Neural cell (in vitro differentiated cells): ENCODE measurements at regions not wholly inside any gene's neighbourhood (a gene's known extent, or its start where the extent isn't known, plus 50 kb on each side); places are given as distances from the start of the nearest gene placed in this dataset.

Experiments used
- POLR2AphosphoS5 ChIP-seq: IDR thresholded peaks from 2 replicates; pipeline ENCODE4 v1.6.1; 2012
- TF ChIP-seq, protein P1 (sequence below): IDR thresholded peaks from 2 replicates; pipeline ENCODE4 v1.6.1; 2012; ENCODE audit warnings: borderline replicate concordance
- TF ChIP-seq, protein P2 (sequence below): fragments of 450-650 bp; IDR thresholded peaks from 2 replicates; pipeline ENCODE4 v1.5.1; 2014; ENCODE audit warnings: antibody characterized with exemption, mild to moderate bottlenecking, moderate library complexity; ENCODE audit not compliant: poor library complexity, severe bottlenecking

DNA sequence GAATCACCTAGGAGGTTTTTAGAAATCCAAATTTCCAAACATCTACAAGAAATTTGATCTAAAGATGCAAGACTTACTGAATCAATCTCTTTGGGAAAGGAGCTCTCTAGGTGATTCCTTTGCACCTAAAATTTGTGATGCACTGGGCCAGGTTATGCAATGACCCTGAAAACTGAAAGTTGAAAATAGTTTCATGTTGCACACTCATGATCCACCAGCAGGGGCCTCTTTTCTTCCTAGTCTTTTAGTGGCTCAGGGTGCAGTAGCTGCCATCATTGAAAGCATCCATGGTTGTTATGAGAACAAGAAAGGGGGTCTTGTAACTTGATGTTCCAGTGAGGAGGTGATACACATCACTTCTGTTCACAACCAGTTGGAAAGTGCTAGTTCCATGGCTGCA, 486.8 kb downstream of the PSAT1 start:
- TF ChIP-seq POLR2AphosphoS5: no peak
- TF ChIP-seq, protein P1, sequence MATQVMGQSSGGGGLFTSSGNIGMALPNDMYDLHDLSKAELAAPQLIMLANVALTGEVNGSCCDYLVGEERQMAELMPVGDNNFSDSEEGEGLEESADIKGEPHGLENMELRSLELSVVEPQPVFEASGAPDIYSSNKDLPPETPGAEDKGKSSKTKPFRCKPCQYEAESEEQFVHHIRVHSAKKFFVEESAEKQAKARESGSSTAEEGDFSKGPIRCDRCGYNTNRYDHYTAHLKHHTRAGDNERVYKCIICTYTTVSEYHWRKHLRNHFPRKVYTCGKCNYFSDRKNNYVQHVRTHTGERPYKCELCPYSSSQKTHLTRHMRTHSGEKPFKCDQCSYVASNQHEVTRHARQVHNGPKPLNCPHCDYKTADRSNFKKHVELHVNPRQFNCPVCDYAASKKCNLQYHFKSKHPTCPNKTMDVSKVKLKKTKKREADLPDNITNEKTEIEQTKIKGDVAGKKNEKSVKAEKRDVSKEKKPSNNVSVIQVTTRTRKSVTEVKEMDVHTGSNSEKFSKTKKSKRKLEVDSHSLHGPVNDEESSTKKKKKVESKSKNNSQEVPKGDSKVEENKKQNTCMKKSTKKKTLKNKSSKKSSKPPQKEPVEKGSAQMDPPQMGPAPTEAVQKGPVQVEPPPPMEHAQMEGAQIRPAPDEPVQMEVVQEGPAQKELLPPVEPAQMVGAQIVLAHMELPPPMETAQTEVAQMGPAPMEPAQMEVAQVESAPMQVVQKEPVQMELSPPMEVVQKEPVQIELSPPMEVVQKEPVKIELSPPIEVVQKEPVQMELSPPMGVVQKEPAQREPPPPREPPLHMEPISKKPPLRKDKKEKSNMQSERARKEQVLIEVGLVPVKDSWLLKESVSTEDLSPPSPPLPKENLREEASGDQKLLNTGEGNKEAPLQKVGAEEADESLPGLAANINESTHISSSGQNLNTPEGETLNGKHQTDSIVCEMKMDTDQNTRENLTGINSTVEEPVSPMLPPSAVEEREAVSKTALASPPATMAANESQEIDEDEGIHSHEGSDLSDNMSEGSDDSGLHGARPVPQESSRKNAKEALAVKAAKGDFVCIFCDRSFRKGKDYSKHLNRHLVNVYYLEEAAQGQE: no peak
- TF ChIP-seq, protein P2, sequence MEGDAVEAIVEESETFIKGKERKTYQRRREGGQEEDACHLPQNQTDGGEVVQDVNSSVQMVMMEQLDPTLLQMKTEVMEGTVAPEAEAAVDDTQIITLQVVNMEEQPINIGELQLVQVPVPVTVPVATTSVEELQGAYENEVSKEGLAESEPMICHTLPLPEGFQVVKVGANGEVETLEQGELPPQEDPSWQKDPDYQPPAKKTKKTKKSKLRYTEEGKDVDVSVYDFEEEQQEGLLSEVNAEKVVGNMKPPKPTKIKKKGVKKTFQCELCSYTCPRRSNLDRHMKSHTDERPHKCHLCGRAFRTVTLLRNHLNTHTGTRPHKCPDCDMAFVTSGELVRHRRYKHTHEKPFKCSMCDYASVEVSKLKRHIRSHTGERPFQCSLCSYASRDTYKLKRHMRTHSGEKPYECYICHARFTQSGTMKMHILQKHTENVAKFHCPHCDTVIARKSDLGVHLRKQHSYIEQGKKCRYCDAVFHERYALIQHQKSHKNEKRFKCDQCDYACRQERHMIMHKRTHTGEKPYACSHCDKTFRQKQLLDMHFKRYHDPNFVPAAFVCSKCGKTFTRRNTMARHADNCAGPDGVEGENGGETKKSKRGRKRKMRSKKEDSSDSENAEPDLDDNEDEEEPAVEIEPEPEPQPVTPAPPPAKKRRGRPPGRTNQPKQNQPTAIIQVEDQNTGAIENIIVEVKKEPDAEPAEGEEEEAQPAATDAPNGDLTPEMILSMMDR: no peak
